ENCODE measurements at regions not wholly inside any gene's neighbourhood (a gene's known extent, or its start where the extent isn't known, plus 50 kb on each side); places are given as distances from the start of the nearest gene placed in this dataset.

- no peak overlapping the region for H3K27ac ChIP-seq
- intact Hi-C loops (cut with DNase I), result no loop called here
- no peak for DNase-seq (ENCODE audit: low spot score)
- no peaks in the 10 kb centered on the region for H3K9me3 ChIP-seq
- peaks cover 3% of the 10 kb centered on the region for H3K27me3 ChIP-seq (replicated peaks; ENCODE audit: insufficient read depth)
- no peaks in the 10 kb centered on the region for H3K36me3 ChIP-seq
- no peaks in the 10 kb centered on the region for H3K4me1 ChIP-seq (replicated peaks)
- H3K4me3 ChIP-seq, result no peak overlapping the region
- no peak for TF ChIP-seq CTCF (IDR thresholded peaks at IDR 0.05)
- TF ChIP-seq POLR2A (IDR thresholded peaks at IDR 0.05), result no peak
- no peak for TF ChIP-seq POLR2AphosphoS5 (IDR thresholded peaks at IDR 0.05)
Observed at GRCh38 chr1:81459043-81459442, 341.7 kb upstream of the ADGRL2 start.

GRCh38 chr1:81458186-81458585 lies 342.5 kb upstream of the ADGRL2 start:
- WGBS, result 71% methylated on average over 4 of the region's 4 CpGs
- intact Hi-C loops (cut with DNase I), result no loop called here

GRCh38 chr1:81455481-81455880 lies 345.3 kb upstream of the ADGRL2 start:
- Histone ChIP-seq H3K9me3 (no peaks in the 10 kb centered on the region), H3K4me1 (replicated peaks) (no peaks in the 10 kb centered on the region), H3K27me3 (replicated peaks; ENCODE audit: insufficient read depth) (peaks cover 3% of the 10 kb centered on the region), H3K27ac (no peak overlapping the region), H3K4me3 (no peak overlapping the region), H3K36me3 (no peaks in the 10 kb centered on the region)
- TF ChIP-seq POLR2A (IDR thresholded peaks at IDR 0.05), result no peak
- TF ChIP-seq POLR2AphosphoS5 (IDR thresholded peaks at IDR 0.05), result no peak
- no peak for TF ChIP-seq CTCF (IDR thresholded peaks at IDR 0.05)
- no peak for DNase-seq (ENCODE audit: low spot score)
- WGBS, result 91% methylated on average over 4 of the region's 4 CpGs
- intact Hi-C loops (cut with DNase I), result no loop called here

More at GRCh38 chr1:81458186-81458585, 342.5 kb upstream of the ADGRL2 start:
- TF ChIP-seq CTCF (IDR thresholded peaks at IDR 0.05), result no peak
- no peak for TF ChIP-seq POLR2AphosphoS5 (IDR thresholded peaks at IDR 0.05)
- TF ChIP-seq POLR2A (IDR thresholded peaks at IDR 0.05), result no peak
- Histone ChIP-seq H3K4me1 (replicated peaks) (no peaks in the 10 kb centered on the region), H3K36me3 (no peaks in the 10 kb centered on the region), H3K27me3 (replicated peaks; ENCODE audit: insufficient read depth) (peaks cover 3% of the 10 kb centered on the region), H3K4me3 (no peak overlapping the region), H3K27ac (no peak overlapping the region), H3K9me3 (no peaks in the 10 kb centered on the region)
- DNase-seq (ENCODE audit: low spot score), result no peak

- peaks cover 3% of the 10 kb centered on the region for H3K27me3 ChIP-seq (replicated peaks; ENCODE audit: insufficient read depth)
- no peak for TF ChIP-seq POLR2A (IDR thresholded peaks at IDR 0.05)
- TF ChIP-seq POLR2AphosphoS5 (IDR thresholded peaks at IDR 0.05), result no peak
- H3K27ac ChIP-seq, result no peak overlapping the region
- H3K4me1 ChIP-seq (replicated peaks), result no peaks in the 10 kb centered on the region
- no peak for DNase-seq (ENCODE audit: low spot score)
- no peak overlapping the region for H3K4me3 ChIP-seq
- no peaks in the 10 kb centered on the region for H3K36me3 ChIP-seq
- intact Hi-C loops (cut with DNase I), result no loop called here
- WGBS, result 73% methylated on average over 3 of the region's 3 CpGs
- no peaks in the 10 kb centered on the region for H3K9me3 ChIP-seq
Observed at GRCh38 chr1:81453971-81454370, 346.8 kb upstream of the ADGRL2 start.

GRCh38 chr1:81453367-81453703 lies 347.4 kb upstream of the ADGRL2 start:
- H3K36me3 ChIP-seq, result no peaks in the 10 kb centered on the region
- no peaks in the 10 kb centered on the region for H3K9me3 ChIP-seq
- no peaks in the 10 kb centered on the region for H3K4me1 ChIP-seq (replicated peaks)
- H3K27ac ChIP-seq, result no peak overlapping the region
- intact Hi-C loops (cut with DNase I), result no loop called here
- no peak overlapping the region for H3K4me3 ChIP-seq
- no peak for DNase-seq (ENCODE audit: low spot score)
- no peaks in the 10 kb centered on the region for H3K27me3 ChIP-seq (replicated peaks; ENCODE audit: insufficient read depth)
- no peak for TF ChIP-seq POLR2A (IDR thresholded peaks at IDR 0.05)
- no peak for TF ChIP-seq CTCF (IDR thresholded peaks at IDR 0.05)
- no peak for TF ChIP-seq POLR2AphosphoS5 (IDR thresholded peaks at IDR 0.05)
- WGBS, result 47% methylated on average over 2 of the region's 2 CpGs

Data from prostate gland (tissue), 2 donors.